Psoas muscle (tissue), 7 donors: ENCODE measurements at regions not wholly inside any gene's neighbourhood (a gene's known extent, or its start where the extent isn't known, plus 50 kb on each side); places are given as distances from the start of the nearest gene placed in this dataset.

Experiments
- ATAC-seq, 4 donors: fragments of 200-7000 bp; cut with Tn5 transposase; one replicate each; pipeline ENCODE4 v1.9.1; 2020; ENCODE audit warnings: moderate library complexity in 3 of 4, mild to moderate bottlenecking in 2 of 4
- DNase-seq, 2 donors: peaks; one replicate each; pipeline ENCODE4 v3.0.0-alpha.2; 2020
- H3K27ac ChIP-seq: fragments of 200-600 bp; one replicate; pipeline ENCODE4 v1.8.0; 2022
- H3K27me3 ChIP-seq, 3 donors: fragments of 200-600 bp in 1 of 3; one replicate each; pipeline versions ENCODE4 v1.6.1 to v1.8.0; 2013 to 2022; ENCODE audit warnings: low read length in 2 of 3, mild to moderate bottlenecking in 2 of 3, moderate library complexity in 1 of 3; ENCODE audit not compliant: insufficient read depth in 3 of 3
- H3K36me3 ChIP-seq, 2 donors: fragments of 200-600 bp in 1 of 2; one replicate each; pipeline versions ENCODE4 v1.6.1 to v1.8.0; 2013 to 2022; ENCODE audit warnings: low read depth in 1 of 2, mild to moderate bottlenecking in 1 of 2, moderate library complexity in 1 of 2; ENCODE audit not compliant: insufficient read depth in 1 of 2
- H3K4me1 ChIP-seq: fragments of 200-600 bp; one replicate; pipeline ENCODE4 v1.8.0; 2022
- H3K4me3 ChIP-seq: fragments of 200-600 bp; one replicate; pipeline ENCODE4 v1.8.0; 2022; ENCODE audit warnings: mild to moderate bottlenecking
- H3K9me3 ChIP-seq: fragments of 200-600 bp; one replicate; pipeline ENCODE4 v1.8.0; 2022
- CTCF ChIP-seq: fragments of 200-600 bp; IDR thresholded peaks from one replicate; pipeline ENCODE4 v1.8.0; 2022; ENCODE audit warnings: antibody characterized with exemption
- WGBS, 3 donors: extraction: QIAGEN DNeasy Blood & Tissue Kit; methylation state at CpG; one replicate each; pipeline versions ENCODE4 v1.1.6 to v1.1.7; 2013; 5-methylcytosine and 5-hydroxymethylcytosine counted together
- intact Hi-C, 2 donors: fragments of 100-400 bp; cut with DNase I; formaldehyde crosslinking; loops; one replicate each; pipeline versions ENCODE4 v1.11.0 to v1.14.2; 2022
- donor health status: healthy with polysubstance abuse.
- donor health status: DM: no; HTN: no; CAD: no; lungs with moderate emphysema.
- donor health status: Bipolar disorder and iron deficiency.
- donor health status: healthy.
- donor health status: DM: yes; HTN: yes; CAD: no.
- donor health status: DM: no; HTN: no; CAD: no.
- donor health status: DM: yes; HTN: yes; CAD: no.

- Histone ChIP-seq H3K4me1 (no peaks in the 10 kb centered on the region), H3K4me3 (no peak overlapping the region), H3K9me3 (no peaks in the 10 kb centered on the region), H3K36me3 (no peaks in the 10 kb centered on the region), H3K27ac (no peak overlapping the region), H3K27me3 (peaks cover 0 to 4% (median 4%) of the 10 kb centered on the region in 3 donors)
- 80 to 89% (median 87%) methylated on average over 3 of the region's 3 CpGs for WGBS, 3 donors
- intact Hi-C loops = no loop called here
- no peak for DNase-seq
- TF ChIP-seq CTCF = no peak
- no peak for ATAC-seq
Measured at GRCh38 chr7:25322473-25322872, 94.2 kb upstream of the NPVF start.

DNA sequence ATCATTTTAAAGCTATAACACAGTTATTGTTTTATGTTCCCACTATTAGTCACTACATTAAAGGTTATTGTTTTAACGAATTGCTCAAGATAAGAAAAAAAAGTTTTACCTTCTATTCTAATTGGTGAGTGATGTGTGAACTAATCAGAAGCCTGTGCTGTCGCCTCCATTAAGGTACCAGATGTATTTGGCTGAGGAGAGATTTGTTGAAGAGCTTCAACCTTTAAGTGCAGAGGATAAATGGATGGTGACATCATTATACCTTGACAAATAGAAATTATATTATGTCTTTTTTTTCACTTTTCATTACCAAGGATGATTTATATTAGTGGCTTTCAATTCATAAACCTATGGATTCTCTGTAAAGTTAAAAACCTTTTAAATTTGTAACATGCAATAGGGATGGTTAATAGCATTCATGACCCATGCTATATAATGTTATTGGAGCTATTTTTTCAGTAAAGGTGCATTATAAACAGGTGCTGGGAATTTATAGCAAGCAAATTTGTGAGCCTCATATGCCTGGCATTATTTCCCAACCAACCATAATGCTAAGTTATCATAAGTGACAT lies 97.0 kb upstream of the NPVF start:
- intact Hi-C loops = no loop called here
- TF ChIP-seq CTCF = no peak
- Histone ChIP-seq H3K4me1 (no peaks in the 10 kb centered on the region), H3K27me3 (peaks cover 0 to 4% (median 4%) of the 10 kb centered on the region in 3 donors), H3K36me3 (no peaks in the 10 kb centered on the region), H3K9me3 (no peaks in the 10 kb centered on the region), H3K27ac (no peak overlapping the region), H3K4me3 (no peak overlapping the region)
- no peak for ATAC-seq
- no peak for DNase-seq
- 79 to 89% (median 85%) methylated on average over 2 of the region's 2 CpGs for WGBS, 3 donors

GRCh38 chr7:25326501-25327156 lies 98.3 kb upstream of the NPVF start:
- Histone ChIP-seq H3K4me1 (no peaks in the 10 kb centered on the region), H3K4me3 (no peak overlapping the region), H3K27ac (no peak overlapping the region), H3K36me3 (no peaks in the 10 kb centered on the region), H3K9me3 (no peaks in the 10 kb centered on the region), H3K27me3 (peaks cover 0 to 4% (median 4%) of the 10 kb centered on the region in 3 donors)
- ATAC-seq = no peak
- no peak for DNase-seq
- 86 to 90% (median 89%) methylated on average over 19 of the region's 19 CpGs for WGBS, 3 donors
- intact Hi-C loops = no loop called here
- TF ChIP-seq CTCF = no peak

- 86 to 91% (median 90%) methylated on average over 2 of the region's 2 CpGs for WGBS, 3 donors
- no peak for TF ChIP-seq CTCF
- Histone ChIP-seq H3K9me3 (no peaks in the 10 kb centered on the region), H3K4me1 (no peaks in the 10 kb centered on the region), H3K4me3 (no peak overlapping the region), H3K36me3 (no peaks in the 10 kb centered on the region), H3K27ac (no peak overlapping the region), H3K27me3 (peaks cover 0 to 4% (median 4%) of the 10 kb centered on the region in 3 donors)
- ATAC-seq (no peak), DNase-seq (no peak)
- intact Hi-C loops = no loop called here
Measured at GRCh38 chr7:25329815-25330214, 101.5 kb upstream of the NPVF start.
